Chondrocyte (in vitro differentiated cells): ENCODE measurements at regions not wholly inside any gene's neighbourhood (a gene's known extent, or its start where the extent isn't known, plus 50 kb on each side); places are given as distances from the start of the nearest gene placed in this dataset.

ENCODE experiments used
- DNase-seq: peaks from one replicate; pipeline ENCODE4 v3.0.0; 2021; ENCODE audit warnings: mixed read lengths, low spot score
- H3K27ac Mint-ChIP-seq: one replicate; pipeline ENCODE4 v1.8.0; 2021; ENCODE audit warnings: mild to moderate bottlenecking, moderate library complexity, mixed read lengths; ENCODE audit not compliant: unreplicated experiment
- H3K27me3 Mint-ChIP-seq: 2 replicates; pipeline ENCODE4 v1.8.0; 2021; ENCODE audit warnings: low read depth, mixed read lengths
- H3K36me3 Mint-ChIP-seq: 2 replicates; pipeline ENCODE4 v1.8.0; 2021; ENCODE audit warnings: low read depth, mixed read lengths
- H3K4me1 Mint-ChIP-seq: 2 replicates; pipeline ENCODE4 v1.8.0; 2021; ENCODE audit warnings: low read depth, mild to moderate bottlenecking, mixed read lengths
- H3K4me3 Mint-ChIP-seq: one replicate; pipeline ENCODE4 v1.8.0; 2021; ENCODE audit warnings: mild to moderate bottlenecking, moderate library complexity, mixed read lengths; ENCODE audit not compliant: unreplicated experiment
- H3K9me3 Mint-ChIP-seq: 2 replicates; pipeline ENCODE4 v1.8.0; 2021; ENCODE audit warnings: low read depth, mixed read lengths
- CTCF ChIP-seq: fragments of 200-600 bp; sonication (generic); IDR thresholded peaks from 2 replicates; pipeline ENCODE4 v1.5.0; 2021; ENCODE audit warnings: antibody characterized with exemption, mild to moderate bottlenecking, moderate library complexity

GRCh38 chr6:25036461-25036860 is 100.7 kb upstream of the RIPOR2 start:
- Mint-ChIP-seq H3K9me3 (no peaks in the 10 kb centered on the region), H3K4me3 (no peak overlapping the region), H3K4me1 (peaks cover 15% of the 10 kb centered on the region), H3K27ac (no peak overlapping the region), H3K36me3 (no peaks in the 10 kb centered on the region), H3K27me3 (no peaks in the 10 kb centered on the region)
- DNase-seq = no peak
- no peak for TF ChIP-seq CTCF

DNA sequence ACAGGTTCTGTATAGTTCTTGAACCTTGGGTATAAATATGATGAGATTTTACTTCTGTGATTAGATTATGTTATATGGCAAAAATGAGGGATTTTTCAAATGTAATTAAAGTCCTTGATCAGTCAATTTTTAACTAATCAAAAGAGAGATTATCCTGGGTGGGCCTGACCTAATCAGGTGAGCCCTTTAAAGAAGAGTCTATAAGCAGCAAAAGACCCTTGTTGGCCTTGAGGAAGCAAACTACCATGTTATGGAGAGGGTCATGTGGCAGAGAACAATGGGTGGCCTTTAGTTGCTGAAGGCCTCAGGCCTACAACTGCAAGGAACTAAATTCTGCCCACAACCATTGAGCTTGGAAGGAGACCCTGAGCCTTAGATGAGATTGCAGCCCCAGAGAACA is 102.5 kb upstream of the RIPOR2 start:
- DNase-seq = no peak
- H3K27me3 Mint-ChIP-seq = no peaks in the 10 kb centered on the region
- no peak for TF ChIP-seq CTCF
- H3K36me3 Mint-ChIP-seq = no peaks in the 10 kb centered on the region
- peaks cover 16% of the 10 kb centered on the region for H3K4me1 Mint-ChIP-seq
- H3K27ac Mint-ChIP-seq = no peak overlapping the region
- no peak overlapping the region for H3K4me3 Mint-ChIP-seq
- H3K9me3 Mint-ChIP-seq = no peaks in the 10 kb centered on the region

- DNase-seq = no peak
- no peak for TF ChIP-seq CTCF
- H3K27me3 Mint-ChIP-seq = no peaks in the 10 kb centered on the region
- H3K27ac Mint-ChIP-seq = no peak overlapping the region
- H3K9me3 Mint-ChIP-seq = no peaks in the 10 kb centered on the region
- H3K36me3 Mint-ChIP-seq = no peaks in the 10 kb centered on the region
- H3K4me3 Mint-ChIP-seq = no peak overlapping the region
- H3K4me1 Mint-ChIP-seq = peaks cover 16% of the 10 kb centered on the region
Measured at GRCh38 chr6:25038999-25039398, 103.2 kb upstream of the RIPOR2 start.

DNA sequence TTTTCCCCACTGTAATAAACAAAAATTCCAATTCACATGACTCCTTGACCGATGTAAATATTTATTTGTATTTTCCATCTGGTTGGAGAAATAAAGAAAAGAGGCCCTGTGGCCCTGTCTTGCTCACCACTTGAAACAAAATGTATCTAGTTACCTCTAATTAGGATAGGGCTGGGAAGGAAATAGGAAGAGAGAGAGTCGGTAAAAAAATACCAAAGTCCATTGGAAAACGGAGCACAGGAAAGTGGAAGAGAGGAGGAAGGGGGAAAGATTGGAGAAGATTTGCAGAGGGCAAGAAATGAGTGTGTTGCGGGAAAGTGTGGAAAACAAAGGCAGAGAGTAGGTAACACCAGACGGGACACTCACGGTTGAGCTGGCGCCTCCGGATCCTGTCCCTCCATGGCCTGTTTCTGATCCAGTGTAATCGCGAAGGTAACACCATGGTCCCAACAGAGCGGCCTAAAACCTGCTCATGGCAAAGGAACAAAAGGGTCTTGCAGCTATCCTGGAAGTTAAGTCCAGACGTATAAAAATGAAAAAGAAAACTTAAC is 105.8 kb upstream of the RIPOR2 start:
- Mint-ChIP-seq H3K36me3 (no peaks in the 10 kb centered on the region), H3K27ac (no peak overlapping the region), H3K4me1 (peaks cover 9% of the 10 kb centered on the region), H3K4me3 (no peak overlapping the region), H3K9me3 (no peaks in the 10 kb centered on the region), H3K27me3 (no peaks in the 10 kb centered on the region)
- DNase-seq = no peak
- TF ChIP-seq CTCF = no peak

GRCh38 chr6:25042036-25042521 is 106.3 kb upstream of the RIPOR2 start:
- no peak overlapping the region for H3K27ac Mint-ChIP-seq
- DNase-seq = no peak
- H3K4me1 Mint-ChIP-seq = peaks cover 9% of the 10 kb centered on the region
- no peaks in the 10 kb centered on the region for H3K36me3 Mint-ChIP-seq
- no peaks in the 10 kb centered on the region for H3K27me3 Mint-ChIP-seq
- no peak for TF ChIP-seq CTCF
- H3K9me3 Mint-ChIP-seq = no peaks in the 10 kb centered on the region
- no peak overlapping the region for H3K4me3 Mint-ChIP-seq
